Transverse colon (tissue), 4 donors: ENCODE measurements at regions not wholly inside any gene's neighbourhood (a gene's known extent, or its start where the extent isn't known, plus 50 kb on each side); places are given as distances from the start of the nearest gene placed in this dataset.

ENCODE experiments used
- DNase-seq: peaks from one replicate; pipeline ENCODE4 v3.0.0-alpha.2; 2019
- H3K27ac ChIP-seq, 4 donors: fragments of 200-600 bp; sonication (generic); 2 replicates each; pipeline ENCODE4 v1.5.1; 2016 to 2018; ENCODE audit warnings: inconsistent platforms in 4 of 4
- H3K27me3 ChIP-seq: fragments of 200-600 bp; sonication (generic); 2 replicates; pipeline ENCODE4 v1.5.1; 2017; ENCODE audit warnings: inconsistent platforms
- H3K36me3 ChIP-seq, 4 donors: fragments of 200-600 bp; sonication (generic); 2 replicates each; pipeline ENCODE4 v1.5.1; 2017 to 2019; ENCODE audit warnings: inconsistent platforms in 4 of 4
- H3K4me1 ChIP-seq, 4 donors: fragments of 200-600 bp; sonication (generic); 2 replicates each; pipeline ENCODE4 v1.5.1; 2017 to 2020; ENCODE audit warnings: inconsistent platforms in 4 of 4
- H3K4me3 ChIP-seq, 4 donors: fragments of 200-600 bp; sonication (generic); 1 replicate in 1 of 4; 2 replicates in 3 of 4; pipeline versions ENCODE4 v1.5.1 to v1.6.1; 2017 to 2019; ENCODE audit warnings: inconsistent platforms in 4 of 4
- H3K9me3 ChIP-seq, 2 donors: fragments of 200-600 bp; sonication (generic); 2 replicates each; pipeline ENCODE4 v1.5.1; 2017 to 2019; ENCODE audit warnings: inconsistent platforms in 2 of 2
- CTCF ChIP-seq, 5 experiments: fragments of 200-600 bp in 3 of 5; fragments of 450-650 bp in 2 of 5; sonication (generic) in 3 of 5; IDR thresholded peaks; 1 replicate in 2 of 5; 2 replicates in 3 of 5; pipeline ENCODE4 v1.5.1; 2016 to 2017; ENCODE audit warnings: antibody characterized with exemption in 5 of 5, inconsistent platforms in 3 of 5, mild to moderate bottlenecking in 2 of 5, moderate library complexity in 1 of 5
- EP300 ChIP-seq: sonication (generic); formaldehyde crosslinking; IDR thresholded peaks from one replicate; pipeline ENCODE4 v1.6.1; 2017; ENCODE audit warnings: antibody characterized with exemption, low read depth
- POLR2A ChIP-seq: fragments of 450-650 bp; IDR thresholded peaks from one replicate; pipeline ENCODE4 v1.6.1; 2016; ENCODE audit warnings: antibody characterized with exemption, mild to moderate bottlenecking, moderate library complexity
- POLR2AphosphoS5 ChIP-seq, 3 donors: sonication (generic); formaldehyde crosslinking; IDR thresholded peaks; one replicate each; pipeline ENCODE4 v1.6.1; 2016; ENCODE audit warnings: antibody characterized with exemption in 3 of 3
- WGBS, 2 donors: methylation state at CpG; one replicate each; pipeline ENCODE4 v1.1.5; 2018; ENCODE audit warnings: low coverage in 1 of 2; 5-methylcytosine and 5-hydroxymethylcytosine counted together
- in situ Hi-C, 4 donors: fragments of 200-750 bp; cut with MboI; loops; one replicate each; pipeline versions ENCODE4 v1.15.0 to v1.15.1; 2017; ENCODE audit warnings: low sequenced_read_pairs in 3 of 4, low pct_ligation_motif_present in 1 of 4, low pct_unique_long_range_greater_than_20kb in 1 of 4
- intact Hi-C: fragments of 100-400 bp; cut with DNase I; formaldehyde crosslinking; loops from one replicate; pipeline ENCODE4 v1.15.1; 2023; ENCODE audit warnings: low total_unique reads

DNA sequence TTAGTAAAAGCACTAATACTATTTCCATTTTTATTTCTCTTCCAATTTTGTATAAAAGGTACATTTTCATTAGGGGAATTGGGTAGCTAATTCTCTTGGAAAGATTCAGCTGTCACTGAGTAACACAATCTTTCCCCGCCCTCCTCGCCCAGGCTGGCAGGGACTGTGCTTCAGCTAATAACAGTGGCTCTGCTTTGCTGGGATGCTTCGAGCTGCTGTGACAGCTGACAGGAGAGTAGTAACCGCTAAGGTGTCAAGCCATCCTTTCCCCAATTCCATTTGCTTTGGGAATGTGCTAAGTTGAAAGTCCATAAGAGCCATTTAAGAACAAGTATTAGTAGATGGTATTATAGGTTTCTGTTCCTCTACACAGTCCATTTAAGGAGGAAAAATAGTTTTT, 106.7 kb upstream of the NRIP1 start:
- 76 to 88% methylated on average over 3 to 4 of the region's 4 CpGs for WGBS, 2 donors

GRCh38 chr21:15172963-15173362, 108.2 kb upstream of the NRIP1 start:
- TF ChIP-seq POLR2AphosphoS5 (IDR thresholded peaks at IDR 0.05) = no peak
- no peak for TF ChIP-seq EP300
- TF ChIP-seq CTCF (IDR thresholded peaks at IDR 0.05) = no peak
- TF ChIP-seq POLR2A = no peak
- intact Hi-C loops = no loop called here
- WGBS, 2 donors = 30 to 50% methylated on average over 3 of the region's 3 CpGs
- Histone ChIP-seq H3K9me3 (no peaks in the 10 kb centered on the region), H3K4me3 (no peak overlapping the region), H3K27ac (no peak overlapping the region), H3K4me1 (no peaks in the 10 kb centered on the region), H3K36me3 (no peaks in the 10 kb centered on the region), H3K27me3 (no peaks in the 10 kb centered on the region)
- no peak for DNase-seq
- in situ Hi-C loops = no loop called here

More for the DNA sequence above, 106.7 kb upstream of the NRIP1 start:
- no peaks in the 10 kb centered on the region for H3K4me1 ChIP-seq
- DNase-seq = no peak
- intact Hi-C loops = no loop called here
- no peaks in the 10 kb centered on the region for H3K36me3 ChIP-seq
- H3K27me3 ChIP-seq = no peaks in the 10 kb centered on the region
- no peak overlapping the region for H3K27ac ChIP-seq
- H3K9me3 ChIP-seq = no peaks in the 10 kb centered on the region
- H3K4me3 ChIP-seq = no peak overlapping the region
- in situ Hi-C loops = no loop called here
- TF ChIP-seq POLR2AphosphoS5 (IDR thresholded peaks at IDR 0.05) (no peak), CTCF (IDR thresholded peaks at IDR 0.05) (no peak), EP300 (no peak), POLR2A (no peak)

DNA sequence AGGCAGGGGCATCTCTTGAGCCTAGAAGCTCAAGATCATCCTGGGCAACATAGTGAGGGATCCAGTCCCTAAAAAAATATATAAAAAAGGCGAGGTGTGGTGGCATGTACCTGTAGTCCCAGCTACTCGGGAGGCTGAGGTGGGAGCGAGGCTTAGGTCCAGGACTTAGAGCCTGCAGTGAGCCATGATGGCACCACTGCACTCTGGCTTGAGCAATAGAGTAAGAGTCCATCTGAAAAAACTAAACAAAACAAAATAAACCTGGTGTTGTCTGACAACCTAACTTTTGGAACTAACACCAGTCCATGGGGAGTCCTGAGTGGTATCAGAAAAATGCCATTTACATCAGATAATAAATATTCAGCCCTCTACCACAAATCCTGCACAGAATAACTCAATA, 110.1 kb upstream of the NRIP1 start:
- Histone ChIP-seq H3K27me3 (no peaks in the 10 kb centered on the region), H3K27ac (no peak overlapping the region), H3K36me3 (no peaks in the 10 kb centered on the region), H3K9me3 (no peaks in the 10 kb centered on the region), H3K4me3 (no peak overlapping the region), H3K4me1 (no peaks in the 10 kb centered on the region)
- TF ChIP-seq POLR2A = no peak
- TF ChIP-seq POLR2AphosphoS5 (IDR thresholded peaks at IDR 0.05) = no peak
- no peak for TF ChIP-seq CTCF (IDR thresholded peaks at IDR 0.05)
- no peak for TF ChIP-seq EP300
- WGBS, 2 donors = 93 to 100% methylated on average over 2 to 3 of the region's 3 CpGs
- intact Hi-C loops = no loop called here
- DNase-seq = no peak
- in situ Hi-C loops = no loop called here

GRCh38 chr21:15182731-15183130, 117.9 kb upstream of the NRIP1 start:
- no peaks in the 10 kb centered on the region for H3K36me3 ChIP-seq
- TF ChIP-seq POLR2AphosphoS5 (IDR thresholded peaks at IDR 0.05) = no peak
- TF ChIP-seq EP300 = no peak
- no peak for TF ChIP-seq POLR2A
- TF ChIP-seq CTCF (IDR thresholded peaks at IDR 0.05) = no peak
- H3K4me1 ChIP-seq = no peaks in the 10 kb centered on the region
- WGBS, 2 donors = 75 to 87% methylated on average over 4 of the region's 4 CpGs
- no peaks in the 10 kb centered on the region for H3K27me3 ChIP-seq
- H3K27ac ChIP-seq = no peak overlapping the region
- no peak for DNase-seq
- no peak overlapping the region for H3K4me3 ChIP-seq
- in situ Hi-C loops = no loop called here
- intact Hi-C loops = no loop called here
- H3K9me3 ChIP-seq = no peaks in the 10 kb centered on the region
